SJSA1 (cell line): ENCODE measurements at regions not wholly inside any gene's neighbourhood (a gene's known extent, or its start where the extent isn't known, plus 50 kb on each side); places are given as distances from the start of the nearest gene placed in this dataset.

ENCODE experiments used
- DNase-seq, 2 experiments: peaks; one replicate each; pipeline ENCODE4 v3.0.0-alpha.2; 2015 to 2020; ENCODE audit warnings: low spot score in 2 of 2, low read depth in 1 of 2
- H3K27ac ChIP-seq: fragments of 250-450 bp; sonication (Bioruptor Pico); 2 replicates; pipeline ENCODE4 v1.5.1; 2020; ENCODE audit warnings: mild to moderate bottlenecking, moderate library complexity
- H3K27me3 ChIP-seq: fragments of 250-450 bp; sonication (Bioruptor Pico); replicated peaks from 2 replicates; pipeline ENCODE4 v1.5.1; 2020; ENCODE audit warnings: mild to moderate bottlenecking, moderate library complexity
- H3K36me3 ChIP-seq: fragments of 250-450 bp; sonication (Bioruptor Pico); 2 replicates; pipeline ENCODE4 v1.5.1; 2020; ENCODE audit warnings: mild to moderate bottlenecking
- H3K4me1 ChIP-seq: fragments of 250-450 bp; sonication (Bioruptor Pico); replicated peaks from 2 replicates; pipeline ENCODE4 v1.6.1; 2021; ENCODE audit warnings: mild to moderate bottlenecking
- H3K4me3 ChIP-seq: fragments of 250-450 bp; sonication (Bioruptor Pico); 2 replicates; pipeline ENCODE4 v1.5.1; 2020; ENCODE audit warnings: mild to moderate bottlenecking
- H3K9me3 ChIP-seq: fragments of 250-450 bp; sonication (Bioruptor Pico); replicated peaks from 2 replicates; pipeline ENCODE4 v1.5.1; 2020; ENCODE audit warnings: mild to moderate bottlenecking

DNA sequence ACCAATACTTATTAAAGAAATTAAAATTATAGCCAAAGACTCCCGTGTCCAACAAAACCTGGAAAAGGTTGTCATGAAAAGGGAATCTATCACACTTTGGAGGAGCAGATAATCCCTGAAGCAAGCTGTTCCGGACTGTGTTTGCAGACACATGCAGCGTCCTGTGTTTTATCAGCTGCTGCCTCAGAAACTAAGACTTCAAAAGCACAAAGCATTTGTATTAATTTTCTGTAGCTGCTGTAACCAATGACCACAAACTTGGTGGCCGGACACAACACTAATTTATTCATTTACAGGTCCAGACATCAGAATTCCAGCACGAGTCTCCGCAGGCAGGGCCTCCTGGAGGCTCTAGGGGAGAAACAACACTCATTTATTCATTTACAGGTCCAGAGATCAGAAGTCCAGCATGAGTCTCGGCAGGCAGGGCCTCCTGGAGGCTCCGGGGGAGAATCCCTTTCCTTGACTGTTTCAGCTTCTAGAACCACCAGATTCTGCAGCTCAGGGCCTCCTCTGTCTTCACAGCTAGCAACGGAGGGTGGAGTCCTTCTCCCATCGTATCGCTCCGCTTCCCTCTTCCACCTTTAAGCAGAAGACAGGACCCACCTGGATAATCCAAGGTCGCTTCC lies 465.3 kb downstream of the BRD1 start:
- Histone ChIP-seq H3K4me1 (no peaks in the 10 kb centered on the region), H3K36me3 (no peaks in the 10 kb centered on the region), H3K4me3 (no peak overlapping the region), H3K27ac (no peak overlapping the region), H3K27me3 (no peaks in the 10 kb centered on the region), H3K9me3 (peaks cover 10% of the 10 kb centered on the region; the same call in 1 of the 2 replicates)
- no peak for DNase-seq

DNA sequence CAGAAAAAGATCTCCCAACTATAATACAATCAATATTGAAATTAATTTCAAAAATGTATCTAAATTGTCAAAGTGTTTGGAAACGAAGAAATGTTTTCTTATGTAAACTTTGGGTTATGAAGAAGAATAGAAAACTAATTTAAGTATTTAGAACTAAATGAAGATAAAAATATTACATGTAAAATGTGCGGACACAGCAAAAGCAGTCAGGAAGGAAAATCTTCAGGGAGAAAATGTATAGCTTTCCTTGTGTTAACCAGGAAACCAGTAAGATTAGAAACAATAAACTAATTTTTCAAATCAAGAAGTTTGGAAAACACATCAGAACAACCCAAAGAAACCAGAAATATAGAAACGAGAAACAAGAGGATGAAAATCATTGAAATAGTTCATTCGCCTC lies 466.5 kb downstream of the BRD1 start:
- Histone ChIP-seq H3K4me1 (no peaks in the 10 kb centered on the region), H3K27ac (no peak overlapping the region), H3K27me3 (no peaks in the 10 kb centered on the region), H3K9me3 (peaks cover 10% of the 10 kb centered on the region), H3K36me3 (no peaks in the 10 kb centered on the region), H3K4me3 (no peak overlapping the region)
- DNase-seq: no peak

DNA sequence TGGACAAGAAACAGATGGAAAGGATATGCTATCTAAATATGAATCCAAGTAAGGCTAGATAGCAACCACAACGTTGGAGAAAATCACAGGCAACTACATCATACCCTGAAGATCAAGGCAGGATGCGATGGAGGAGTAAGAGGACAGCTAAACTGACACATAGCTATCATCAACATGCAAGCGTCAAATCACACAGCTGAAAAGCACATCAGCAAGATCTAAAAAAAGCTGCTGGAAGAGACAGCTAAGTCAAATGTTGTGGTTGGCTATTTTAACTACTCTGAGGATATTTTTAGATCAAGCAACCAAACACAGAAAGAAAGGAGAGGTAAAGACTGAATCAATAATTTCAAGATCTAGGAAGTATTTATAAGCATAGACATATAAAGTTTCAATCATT lies 466.9 kb downstream of the BRD1 start:
- no peaks in the 10 kb centered on the region for H3K4me1 ChIP-seq
- H3K27ac ChIP-seq: no peak overlapping the region
- no peak for DNase-seq
- peaks cover 10% of the 10 kb centered on the region for H3K9me3 ChIP-seq
- no peaks in the 10 kb centered on the region for H3K27me3 ChIP-seq
- no peak overlapping the region for H3K4me3 ChIP-seq
- H3K36me3 ChIP-seq: no peaks in the 10 kb centered on the region

DNA sequence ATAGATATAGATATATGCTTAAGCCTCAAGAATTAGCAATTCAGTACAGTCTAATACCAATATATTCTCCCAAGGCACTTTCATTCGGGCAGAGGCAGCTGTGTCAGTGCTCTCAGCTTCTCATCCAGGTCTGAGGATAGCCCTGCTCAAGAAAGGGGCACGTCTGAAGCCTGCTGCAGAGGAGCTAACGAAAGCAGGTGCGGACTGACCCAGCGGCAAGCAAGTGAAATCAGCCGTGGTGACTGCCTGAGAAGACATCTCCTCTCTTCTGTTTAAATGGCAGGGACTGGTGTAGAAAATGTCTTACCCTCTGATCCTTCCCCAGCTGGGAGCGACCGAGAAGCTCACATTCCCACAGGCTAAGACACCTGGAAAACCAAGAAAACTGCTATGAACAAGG lies 468.6 kb downstream of the BRD1 start:
- H3K4me3 ChIP-seq: no peak overlapping the region
- H3K4me1 ChIP-seq: no peaks in the 10 kb centered on the region
- no peaks in the 10 kb centered on the region for H3K36me3 ChIP-seq
- H3K9me3 ChIP-seq: peaks cover 11% of the 10 kb centered on the region
- no peak overlapping the region for H3K27ac ChIP-seq
- no peaks in the 10 kb centered on the region for H3K27me3 ChIP-seq
- DNase-seq: no peak

DNA sequence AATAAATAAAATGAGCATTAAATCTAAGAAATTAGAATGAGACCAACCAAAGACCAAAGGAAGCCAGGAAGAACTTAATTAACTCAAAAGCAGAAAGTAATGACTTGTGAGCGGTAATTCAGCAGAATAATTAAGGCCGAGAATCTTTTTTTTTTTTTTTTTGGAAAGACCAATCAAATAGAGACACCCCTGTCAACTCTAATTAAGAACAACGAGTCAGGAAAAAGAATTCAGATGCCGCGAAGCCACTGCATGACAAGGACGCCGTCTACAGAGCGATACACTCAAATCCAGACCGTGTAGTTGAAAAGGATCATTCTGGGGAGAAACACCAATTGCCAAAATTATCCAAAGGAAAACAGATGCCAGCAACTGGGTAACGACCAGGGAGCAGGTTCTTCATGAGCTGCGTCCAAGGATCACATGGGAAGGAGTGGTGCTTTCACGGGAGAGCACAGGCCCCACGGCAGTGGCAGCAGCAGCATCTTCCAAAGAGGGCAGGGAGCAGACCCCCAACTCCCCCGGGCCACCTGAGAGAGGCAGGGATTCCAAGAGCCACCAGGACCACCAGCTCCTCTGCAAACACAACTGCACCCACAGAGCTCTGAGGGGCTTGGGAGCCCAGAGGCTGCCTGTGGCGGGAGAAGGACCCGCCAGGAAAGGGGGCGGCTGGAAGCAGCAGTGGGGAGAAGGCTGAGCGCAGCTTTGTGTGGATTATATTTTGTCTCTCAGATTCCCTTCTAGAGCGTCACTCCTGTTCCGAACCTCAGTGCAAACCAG lies 469.8 kb downstream of the BRD1 start:
- no peak for DNase-seq
- Histone ChIP-seq H3K4me1 (no peaks in the 10 kb centered on the region), H3K9me3 (peaks cover 6% of the 10 kb centered on the region; the same call in 1 of the 2 replicates), H3K36me3 (no peaks in the 10 kb centered on the region), H3K4me3 (no peak overlapping the region), H3K27ac (no peak overlapping the region), H3K27me3 (no peaks in the 10 kb centered on the region)

DNA sequence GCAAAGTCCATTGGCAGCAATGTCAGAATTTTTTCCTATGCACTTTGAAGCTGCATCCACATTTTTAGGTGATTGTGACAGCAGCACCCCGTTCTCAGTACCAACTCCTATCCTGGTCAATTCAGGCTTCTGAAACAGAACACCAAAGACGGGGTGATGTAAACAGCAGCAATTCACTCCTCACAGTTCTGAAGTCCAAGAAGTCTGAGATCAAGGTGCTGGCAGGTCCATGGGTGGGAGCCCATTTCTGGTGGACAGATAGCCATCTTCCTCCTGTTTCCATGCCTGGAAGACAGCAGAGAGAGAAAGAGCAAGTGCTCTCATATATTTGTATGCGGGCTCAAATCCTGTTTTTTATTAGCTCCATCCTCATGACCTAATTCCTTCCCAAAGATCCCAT lies 471.2 kb downstream of the BRD1 start:
- Histone ChIP-seq H3K9me3 (peaks cover 6% of the 10 kb centered on the region), H3K4me3 (no peak overlapping the region), H3K27ac (no peak overlapping the region), H3K27me3 (no peaks in the 10 kb centered on the region), H3K36me3 (no peaks in the 10 kb centered on the region), H3K4me1 (no peaks in the 10 kb centered on the region)
- no peak for DNase-seq

DNA sequence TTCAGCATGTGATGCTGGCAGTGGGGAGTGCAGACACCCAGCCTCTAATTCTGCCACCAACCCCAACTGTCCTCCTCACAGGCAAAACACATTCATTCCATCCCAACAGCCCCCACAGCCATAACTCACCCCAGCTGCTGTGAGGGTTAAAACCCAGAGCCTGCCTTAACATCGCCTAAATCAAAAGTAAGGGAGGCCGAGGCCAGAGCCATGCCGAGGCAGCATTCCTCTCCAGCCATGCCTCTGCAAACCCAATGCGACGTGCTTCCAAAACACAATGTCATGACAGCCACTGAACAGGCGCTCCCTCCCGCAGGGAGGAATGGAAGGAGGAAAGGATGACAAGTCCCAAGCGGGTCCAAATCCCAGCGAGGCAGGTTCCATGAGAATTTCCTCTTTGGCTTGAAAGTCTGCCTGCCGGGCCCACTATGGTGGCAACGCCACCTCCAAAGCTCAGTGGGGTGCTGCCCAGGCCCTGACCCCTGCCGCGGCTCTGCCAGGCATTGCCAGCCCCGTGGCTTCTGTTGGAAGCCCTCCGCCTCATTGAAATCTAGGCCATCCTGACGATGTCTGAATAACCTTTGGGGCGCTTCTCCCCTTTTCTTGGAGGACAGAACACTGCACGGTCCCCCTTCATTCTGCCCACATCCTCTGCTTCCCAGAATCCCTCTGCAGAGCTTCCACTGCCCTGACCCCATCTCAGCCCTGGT lies 472.3 kb downstream of the BRD1 start:
- no peak overlapping the region for H3K4me3 ChIP-seq
- H3K27me3 ChIP-seq: no peaks in the 10 kb centered on the region
- H3K4me1 ChIP-seq: no peaks in the 10 kb centered on the region
- H3K36me3 ChIP-seq: no peaks in the 10 kb centered on the region
- DNase-seq: no peak
- H3K9me3 ChIP-seq: peaks cover 6% of the 10 kb centered on the region
- H3K27ac ChIP-seq: no peak overlapping the region

DNA sequence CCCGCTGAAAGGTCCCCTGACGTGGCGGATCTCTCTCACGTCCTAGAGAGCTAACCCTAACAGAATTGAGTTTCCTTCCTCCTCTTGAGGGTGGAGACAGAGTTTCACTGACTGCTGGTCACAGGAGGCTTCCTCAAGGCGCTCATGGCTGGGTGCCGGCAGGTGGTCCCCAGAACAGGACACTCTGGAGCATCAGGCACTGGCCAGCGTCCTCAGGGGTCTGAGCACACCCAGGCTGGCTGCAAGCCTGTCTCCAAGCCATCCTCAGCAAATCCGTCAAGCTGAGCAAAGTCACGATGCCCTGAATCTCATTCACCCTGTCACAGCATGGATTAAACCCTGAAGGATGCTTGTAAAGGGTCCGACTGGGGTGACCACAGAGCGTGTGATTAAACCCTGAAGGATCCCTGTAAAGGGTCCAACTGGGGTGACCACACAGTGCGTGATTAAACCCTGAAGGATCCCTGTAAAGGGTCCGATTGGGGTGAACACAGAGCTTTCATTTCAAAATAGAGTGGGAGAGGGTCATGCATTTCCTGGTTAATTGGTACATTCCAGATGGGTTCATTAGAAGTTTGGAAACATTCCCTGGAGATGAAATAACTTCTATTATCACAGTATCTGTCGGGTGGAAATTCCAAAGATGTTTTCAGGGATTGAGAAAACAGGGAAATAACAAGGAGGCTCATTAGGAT lies 473.0 kb downstream of the BRD1 start:
- H3K4me3 ChIP-seq: no peak overlapping the region
- H3K27me3 ChIP-seq: no peaks in the 10 kb centered on the region
- DNase-seq: no peak
- peaks cover 10% of the 10 kb centered on the region for H3K9me3 ChIP-seq
- no peaks in the 10 kb centered on the region for H3K4me1 ChIP-seq
- H3K36me3 ChIP-seq: no peaks in the 10 kb centered on the region
- H3K27ac ChIP-seq: no peak overlapping the region

DNA sequence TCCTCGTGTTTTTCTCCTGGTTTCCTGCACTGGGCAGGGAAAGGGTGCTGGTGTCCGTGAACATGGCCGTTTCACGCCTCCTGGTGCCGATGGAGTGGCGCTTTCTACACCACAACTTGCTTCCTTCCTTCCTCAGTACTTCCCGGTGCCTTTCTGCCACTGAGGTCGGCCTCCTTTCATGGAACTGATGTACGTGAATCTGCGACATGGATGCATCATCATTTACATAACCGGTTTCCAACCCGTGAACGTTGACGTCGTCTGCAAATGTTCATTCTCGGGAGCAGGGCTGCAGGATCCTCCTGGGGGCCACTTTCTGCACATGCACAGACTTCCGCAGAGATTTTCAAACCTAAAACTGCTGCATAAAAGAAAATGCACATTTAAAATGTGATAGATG lies 474.4 kb downstream of the BRD1 start:
- Histone ChIP-seq H3K27me3 (no peaks in the 10 kb centered on the region), H3K9me3 (peaks cover 17% of the 10 kb centered on the region), H3K36me3 (no peaks in the 10 kb centered on the region), H3K4me1 (no peaks in the 10 kb centered on the region), H3K27ac (no peak overlapping the region), H3K4me3 (no peak overlapping the region)
- DNase-seq: no peak

DNA sequence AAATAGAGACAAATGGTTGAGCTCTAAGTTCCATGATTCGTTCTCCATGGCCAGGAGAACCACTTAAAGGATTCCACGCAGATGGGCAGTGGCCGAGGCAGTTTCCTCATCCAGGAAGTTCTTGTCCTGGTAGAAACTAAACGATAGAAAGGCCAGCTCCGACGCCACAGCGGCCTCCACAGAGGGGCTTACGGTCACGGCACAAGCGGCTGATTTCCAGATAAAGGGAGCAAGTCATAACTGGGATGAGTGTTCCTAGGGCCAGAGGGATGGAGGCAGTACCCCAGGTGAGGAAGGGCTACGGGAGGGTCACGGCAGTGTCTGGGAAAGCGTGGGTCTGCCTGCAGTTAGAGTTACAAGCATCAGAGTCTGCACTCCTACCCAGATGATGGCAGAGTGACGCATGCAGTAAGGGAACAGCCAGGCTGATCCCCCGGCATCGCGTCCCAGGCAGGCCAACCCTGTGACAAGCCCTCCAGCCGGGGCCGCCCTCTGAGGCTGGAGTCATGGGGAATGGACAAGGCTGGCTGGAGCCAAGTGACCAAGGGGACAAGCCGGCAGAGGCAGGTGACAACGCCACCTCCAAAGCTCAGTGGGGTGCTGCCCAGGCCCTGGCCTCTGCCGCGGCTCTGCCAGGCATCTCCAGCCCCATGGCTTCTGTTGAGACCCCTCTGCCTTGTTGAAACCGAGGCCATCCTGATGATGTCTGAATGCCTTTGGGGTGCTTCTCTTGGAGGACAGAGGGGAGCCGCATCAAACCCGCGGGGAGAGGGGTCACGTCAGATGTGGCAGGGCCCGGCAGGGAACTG lies 475.1 kb downstream of the BRD1 start:
- no peaks in the 10 kb centered on the region for H3K4me1 ChIP-seq
- DNase-seq: no peak
- H3K36me3 ChIP-seq: no peaks in the 10 kb centered on the region
- peaks cover 17% of the 10 kb centered on the region for H3K9me3 ChIP-seq
- no peaks in the 10 kb centered on the region for H3K27me3 ChIP-seq
- H3K27ac ChIP-seq: no peak overlapping the region
- H3K4me3 ChIP-seq: no peak overlapping the region

DNA sequence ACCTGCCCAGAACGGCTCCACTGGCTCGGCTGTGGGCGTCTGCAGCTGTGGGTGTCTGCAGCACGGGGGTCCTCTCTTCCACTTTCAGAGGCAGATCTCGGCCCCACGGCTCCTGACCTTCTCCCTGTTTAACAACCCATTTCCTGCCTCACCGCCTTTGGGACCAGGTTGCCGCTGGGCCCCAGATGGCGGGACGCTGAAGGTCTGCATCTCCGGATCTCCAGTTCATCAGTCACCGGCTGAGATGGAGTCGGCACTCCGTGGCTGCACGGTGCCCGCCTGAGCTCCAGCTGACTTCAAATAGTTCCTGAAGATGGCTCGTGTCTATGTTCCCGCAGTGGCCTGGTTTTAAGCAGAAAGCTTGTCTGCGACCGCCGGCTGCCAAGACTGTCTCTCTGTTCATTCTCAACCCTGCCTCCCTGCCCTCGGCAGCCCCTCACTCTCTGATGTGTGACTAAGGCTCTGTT lies 475.9 kb downstream of the BRD1 start:
- DNase-seq: no peak
- Histone ChIP-seq H3K9me3 (peaks cover 17% of the 10 kb centered on the region), H3K27ac (no peak overlapping the region), H3K36me3 (no peaks in the 10 kb centered on the region), H3K27me3 (no peaks in the 10 kb centered on the region), H3K4me1 (no peaks in the 10 kb centered on the region), H3K4me3 (no peak overlapping the region)

DNA sequence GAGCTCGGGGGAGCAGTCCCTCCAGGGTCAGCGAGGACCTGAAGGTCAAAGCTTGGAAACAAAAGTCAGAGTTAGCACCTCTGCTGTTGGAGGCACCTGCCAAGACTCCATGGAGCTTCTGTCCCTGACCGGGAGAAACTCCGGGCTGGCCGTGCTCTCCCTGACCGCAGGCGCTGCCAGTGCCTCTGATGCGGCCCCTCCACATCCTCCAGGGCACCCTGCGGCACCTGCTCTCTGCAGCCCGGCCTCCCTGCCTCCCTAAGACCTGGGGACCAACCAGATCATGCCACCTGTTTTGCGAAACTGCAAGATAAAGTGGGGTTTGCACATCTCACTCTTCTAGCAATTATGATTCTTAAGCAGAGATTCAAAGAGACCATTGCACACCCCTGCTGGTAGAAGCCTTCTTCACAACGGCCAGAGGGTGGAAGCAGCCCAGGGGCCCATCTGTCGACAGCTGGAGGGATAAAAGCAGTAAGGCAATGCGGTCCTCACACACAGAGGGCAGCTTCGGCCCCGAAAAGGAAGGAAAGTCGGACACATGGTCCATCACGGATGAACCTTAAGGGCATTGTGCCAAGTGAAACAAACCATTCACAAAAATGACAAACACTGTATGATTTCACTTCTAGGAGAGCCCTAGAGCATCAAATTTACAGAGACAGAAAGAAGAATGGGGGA lies 477.1 kb downstream of the BRD1 start:
- Histone ChIP-seq H3K36me3 (no peaks in the 10 kb centered on the region), H3K27ac (no peak overlapping the region), H3K4me3 (no peak overlapping the region), H3K9me3 (peaks cover 21% of the 10 kb centered on the region), H3K27me3 (no peaks in the 10 kb centered on the region), H3K4me1 (no peaks in the 10 kb centered on the region)
- no peak for DNase-seq
